WERI-Rb-1 (cell line): ENCODE measurements at regions not wholly inside any gene's neighbourhood (a gene's known extent, or its start where the extent isn't known, plus 50 kb on each side); places are given as distances from the start of the nearest gene placed in this dataset.

Experiments
- DNase-seq: peaks from one replicate; pipeline ENCODE4 v3.0.0-alpha.2; 2020
- H3K27ac ChIP-seq: fragments of 250-450 bp; sonication (Bioruptor Pico); 2 replicates; pipeline ENCODE4 v1.5.1; 2020; ENCODE audit warnings: mild to moderate bottlenecking, moderate library complexity
- H3K27me3 ChIP-seq: fragments of 250-450 bp; sonication (Bioruptor Pico); 2 replicates; pipeline ENCODE4 v1.5.1; 2021; ENCODE audit warnings: mild to moderate bottlenecking, low read depth, moderate library complexity; ENCODE audit not compliant: insufficient read depth, severe bottlenecking
- H3K36me3 ChIP-seq: fragments of 250-450 bp; sonication (Bioruptor Pico); 2 replicates; pipeline ENCODE4 v1.5.1; 2020; ENCODE audit warnings: mild to moderate bottlenecking, moderate library complexity
- H3K4me3 ChIP-seq: 2 replicates; pipeline ENCODE4 v1.5.1; 2011; ENCODE audit warnings: low read depth, mild to moderate bottlenecking, control low read depth, low read length
- H3K9me3 ChIP-seq: fragments of 250-450 bp; sonication (Bioruptor Pico); 2 replicates; pipeline ENCODE4 v1.5.1; 2021; ENCODE audit warnings: mild to moderate bottlenecking, moderate library complexity; ENCODE audit not compliant: severe bottlenecking
- CTCF ChIP-seq: IDR thresholded peaks from 2 replicates; pipeline ENCODE4 v1.5.1; 2011; ENCODE audit warnings: low read depth, mild to moderate bottlenecking, control low read depth, inconsistent platforms, low read length

DNA sequence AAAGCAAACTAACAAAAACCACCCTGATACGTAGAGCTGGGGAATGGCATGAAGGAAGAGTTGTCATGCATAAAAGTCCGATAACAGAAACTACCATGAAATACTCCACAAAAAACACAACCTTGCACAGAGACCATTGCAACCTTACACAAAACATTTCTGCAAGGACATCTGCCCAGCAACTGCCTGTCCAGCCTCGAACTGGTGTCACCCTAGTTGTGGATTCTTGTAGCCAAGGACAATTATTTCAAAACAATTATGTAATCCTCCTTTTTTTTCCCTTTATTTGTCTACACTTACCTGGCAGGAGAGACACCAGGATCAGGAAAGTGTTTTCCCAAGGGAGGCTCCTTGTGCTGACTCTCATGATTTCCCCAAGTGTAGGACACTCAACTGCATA is 232.5 kb upstream of the SYNDIG1 start:
- no peaks in the 10 kb centered on the region for H3K36me3 ChIP-seq
- no peaks in the 10 kb centered on the region for H3K27me3 ChIP-seq
- no peak overlapping the region for H3K4me3 ChIP-seq
- TF ChIP-seq CTCF: no peak
- DNase-seq: no peak
- H3K9me3 ChIP-seq: peaks cover 2% of the 10 kb centered on the region
- H3K27ac ChIP-seq: no peak overlapping the region

DNA sequence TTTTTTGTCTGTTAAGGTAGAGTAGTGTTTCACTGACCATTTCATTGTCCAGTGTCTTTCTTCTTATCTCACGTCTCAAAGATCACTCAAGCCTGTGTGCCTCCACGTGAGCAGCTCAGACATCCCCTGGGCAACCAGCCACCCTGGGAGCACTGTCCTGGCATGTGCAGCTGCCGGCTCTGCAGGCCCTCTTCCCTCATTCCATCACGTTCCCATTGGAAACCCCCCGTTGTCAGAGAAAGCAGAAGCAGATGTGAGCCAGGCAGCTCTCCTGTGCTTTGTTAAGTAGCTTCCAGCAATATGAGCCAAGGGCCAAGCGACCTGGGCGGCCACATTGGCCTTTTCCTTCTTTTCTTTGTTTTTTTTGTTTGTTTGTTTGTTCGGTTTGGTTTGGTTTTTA is 233.2 kb upstream of the SYNDIG1 start:
- H3K27ac ChIP-seq: no peak overlapping the region
- DNase-seq: no peak
- H3K36me3 ChIP-seq: no peaks in the 10 kb centered on the region
- peaks cover 2% of the 10 kb centered on the region for H3K9me3 ChIP-seq
- no peak for TF ChIP-seq CTCF
- H3K27me3 ChIP-seq: no peaks in the 10 kb centered on the region
- H3K4me3 ChIP-seq: no peak overlapping the region

DNA sequence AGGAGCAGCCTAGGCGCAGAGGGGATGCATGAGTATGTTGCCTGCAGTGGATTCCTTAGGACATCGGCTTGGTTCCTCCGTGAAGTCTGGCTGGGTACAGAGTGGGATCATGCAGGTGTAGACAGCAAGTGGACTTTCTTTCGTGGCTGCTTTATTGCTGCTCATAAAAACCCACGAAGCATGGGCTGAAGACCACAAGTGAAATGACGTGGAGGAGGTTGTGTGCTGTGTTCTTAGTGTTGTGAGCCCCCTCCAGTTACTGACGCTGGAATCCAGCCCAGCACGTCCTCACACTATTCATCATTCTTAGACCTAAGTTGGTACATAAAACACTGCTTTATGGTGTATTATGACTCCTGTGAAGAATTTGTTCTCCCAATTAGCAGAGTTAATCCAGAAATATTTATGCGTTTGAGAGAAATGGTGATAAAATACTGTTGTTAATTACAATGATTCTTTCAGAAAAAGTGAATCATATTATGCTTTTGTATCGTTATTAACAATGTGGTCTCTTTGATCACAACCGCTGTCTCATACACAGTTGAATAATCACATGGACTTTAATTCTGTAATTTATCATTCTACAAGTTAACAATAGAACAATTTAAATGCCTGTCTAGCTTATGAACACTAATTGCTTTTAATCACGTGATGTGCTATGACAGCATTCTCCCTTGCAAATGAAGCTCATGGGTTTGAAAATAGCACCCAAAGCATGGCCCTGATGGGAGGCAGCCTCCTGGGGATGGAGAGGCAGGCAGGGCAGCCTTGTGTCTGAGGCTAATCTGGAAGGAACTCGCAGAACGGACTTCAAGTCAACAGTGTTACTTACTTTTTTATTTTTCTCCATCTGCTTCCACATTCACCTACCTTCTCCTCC is 233.9 kb upstream of the SYNDIG1 start:
- DNase-seq: no peak
- H3K36me3 ChIP-seq: no peaks in the 10 kb centered on the region
- H3K27me3 ChIP-seq: no peaks in the 10 kb centered on the region
- H3K27ac ChIP-seq: no peak overlapping the region
- no peak overlapping the region for H3K4me3 ChIP-seq
- no peaks in the 10 kb centered on the region for H3K9me3 ChIP-seq
- no peak for TF ChIP-seq CTCF

- Histone ChIP-seq H3K27me3 (no peaks in the 10 kb centered on the region), H3K9me3 (no peaks in the 10 kb centered on the region), H3K4me3 (no peak overlapping the region), H3K27ac (no peak overlapping the region), H3K36me3 (no peaks in the 10 kb centered on the region)
- no peak for TF ChIP-seq CTCF
- DNase-seq: no peak
These were observed 239.0 kb upstream of the GGTLC1 start for GRCh38 chr20:24227600-24227999.

DNA sequence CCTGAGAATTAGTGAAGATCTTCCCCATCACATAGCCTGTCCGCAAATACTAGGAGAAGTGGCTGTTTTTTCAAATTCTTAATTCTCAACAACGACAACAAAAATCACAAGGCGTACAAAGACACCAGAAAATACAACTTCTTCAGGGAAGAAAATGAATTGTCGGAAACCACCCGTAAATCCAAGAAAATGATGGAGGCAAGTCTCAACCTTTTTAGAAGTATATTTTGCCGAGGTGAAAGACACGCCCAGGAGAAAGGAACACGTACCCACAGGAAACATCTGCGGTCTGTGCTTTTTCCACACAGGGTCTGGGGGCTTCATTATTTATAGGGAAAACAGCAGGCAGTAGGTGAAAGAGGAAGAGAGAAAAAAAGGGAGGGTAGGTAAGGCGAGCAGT is 223.9 kb upstream of the GGTLC1 start:
- no peaks in the 10 kb centered on the region for H3K9me3 ChIP-seq
- no peak overlapping the region for H3K4me3 ChIP-seq
- DNase-seq: no peak
- TF ChIP-seq CTCF: no peak
- H3K27ac ChIP-seq: no peak overlapping the region
- H3K27me3 ChIP-seq: no peaks in the 10 kb centered on the region
- no peaks in the 10 kb centered on the region for H3K36me3 ChIP-seq

DNA sequence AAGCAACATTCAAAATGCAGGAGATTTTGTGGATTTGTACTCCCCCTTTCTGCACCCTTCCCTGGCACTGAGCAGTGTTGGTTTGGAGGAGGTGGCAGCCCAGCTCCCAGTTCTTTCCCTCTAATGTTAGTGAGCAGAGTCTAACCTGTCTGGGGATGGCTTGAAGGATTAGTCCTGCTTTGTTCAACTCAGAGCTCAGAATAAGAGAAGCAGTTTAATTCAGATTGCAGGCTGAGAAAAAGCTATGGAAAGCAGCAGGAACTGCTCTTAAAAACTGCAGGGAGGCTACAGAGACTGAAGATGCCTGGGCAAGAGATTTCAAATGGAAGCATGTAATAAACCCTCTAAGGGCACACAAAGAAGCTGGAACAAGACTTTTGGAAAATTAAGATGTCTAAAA is 223.4 kb upstream of the GGTLC1 start:
- TF ChIP-seq CTCF: no peak
- H3K36me3 ChIP-seq: no peaks in the 10 kb centered on the region
- H3K9me3 ChIP-seq: no peaks in the 10 kb centered on the region
- no peak for DNase-seq
- no peak overlapping the region for H3K27ac ChIP-seq
- H3K27me3 ChIP-seq: no peaks in the 10 kb centered on the region
- no peak overlapping the region for H3K4me3 ChIP-seq
